Transverse colon (tissue), 4 donors: ENCODE measurements at regions not wholly inside any gene's neighbourhood (a gene's known extent, or its start where the extent isn't known, plus 50 kb on each side); places are given as distances from the start of the nearest gene placed in this dataset.
"Not testable (repeated sequence)": the region's sequence is repeated elsewhere in the genome, so short reads cannot be mapped to it uniquely, and the experiment has no call there.

ENCODE experiments used
- DNase-seq: peaks from one replicate; pipeline ENCODE4 v3.0.0-alpha.2; 2019
- H3K27ac ChIP-seq, 4 donors: fragments of 200-600 bp; sonication (generic); 2 replicates each; pipeline ENCODE4 v1.5.1; 2016 to 2018; ENCODE audit warnings: inconsistent platforms in 4 of 4
- H3K27me3 ChIP-seq: fragments of 200-600 bp; sonication (generic); 2 replicates; pipeline ENCODE4 v1.5.1; 2017; ENCODE audit warnings: inconsistent platforms
- H3K36me3 ChIP-seq, 4 donors: fragments of 200-600 bp; sonication (generic); 2 replicates each; pipeline ENCODE4 v1.5.1; 2017 to 2019; ENCODE audit warnings: inconsistent platforms in 4 of 4
- H3K4me1 ChIP-seq, 4 donors: fragments of 200-600 bp; sonication (generic); 2 replicates each; pipeline ENCODE4 v1.5.1; 2017 to 2020; ENCODE audit warnings: inconsistent platforms in 4 of 4
- H3K4me3 ChIP-seq, 4 donors: fragments of 200-600 bp; sonication (generic); 1 replicate in 1 of 4; 2 replicates in 3 of 4; pipeline versions ENCODE4 v1.5.1 to v1.6.1; 2017 to 2019; ENCODE audit warnings: inconsistent platforms in 4 of 4
- H3K9me3 ChIP-seq, 2 donors: fragments of 200-600 bp; sonication (generic); 2 replicates each; pipeline ENCODE4 v1.5.1; 2017 to 2019; ENCODE audit warnings: inconsistent platforms in 2 of 2
- EP300 ChIP-seq: sonication (generic); formaldehyde crosslinking; IDR thresholded peaks from one replicate; pipeline ENCODE4 v1.6.1; 2017; ENCODE audit warnings: antibody characterized with exemption, low read depth
- POLR2A ChIP-seq: fragments of 450-650 bp; IDR thresholded peaks from one replicate; pipeline ENCODE4 v1.6.1; 2016; ENCODE audit warnings: antibody characterized with exemption, mild to moderate bottlenecking, moderate library complexity
- POLR2AphosphoS5 ChIP-seq, 3 donors: sonication (generic); formaldehyde crosslinking; IDR thresholded peaks; one replicate each; pipeline ENCODE4 v1.6.1; 2016; ENCODE audit warnings: antibody characterized with exemption in 3 of 3
- WGBS, 2 donors: methylation state at CpG; one replicate each; pipeline ENCODE4 v1.1.5; 2018; ENCODE audit warnings: low coverage in 1 of 2; 5-methylcytosine and 5-hydroxymethylcytosine counted together
- in situ Hi-C, 4 donors: fragments of 200-750 bp; cut with MboI; loops; one replicate each; pipeline versions ENCODE4 v1.15.0 to v1.15.1; 2017; ENCODE audit warnings: low sequenced_read_pairs in 3 of 4, low pct_ligation_motif_present in 1 of 4, low pct_unique_long_range_greater_than_20kb in 1 of 4
- intact Hi-C: fragments of 100-400 bp; cut with DNase I; formaldehyde crosslinking; loops from one replicate; pipeline ENCODE4 v1.15.1; 2023; ENCODE audit warnings: low total_unique reads
- TF ChIP-seq, protein P1 (sequence below), 5 experiments: fragments of 200-600 bp in 3 of 5; fragments of 450-650 bp in 2 of 5; sonication (generic) in 3 of 5; IDR thresholded peaks; 1 replicate in 2 of 5; 2 replicates in 3 of 5; pipeline ENCODE4 v1.5.1; 2016 to 2017; ENCODE audit warnings: antibody characterized with exemption in 5 of 5, inconsistent platforms in 3 of 5, mild to moderate bottlenecking in 2 of 5, moderate library complexity in 1 of 5

- H3K27me3 ChIP-seq, result no peaks in the 10 kb centered on the region
- DNase-seq, result no peak
- H3K36me3 ChIP-seq, result no peaks in the 10 kb centered on the region
- no peak overlapping the region for H3K27ac ChIP-seq
- intact Hi-C loops (no loop called here), in situ Hi-C loops (no loop called here)
- no peak overlapping the region for H3K4me3 ChIP-seq
- no peaks in the 10 kb centered on the region for H3K4me1 ChIP-seq
- H3K9me3 ChIP-seq, result no peaks in the 10 kb centered on the region
- TF ChIP-seq POLR2AphosphoS5 (IDR thresholded peaks at IDR 0.05) (peak in 1 of 3 donors; percentile 29), POLR2A (no peak)
- TF ChIP-seq, protein P1, sequence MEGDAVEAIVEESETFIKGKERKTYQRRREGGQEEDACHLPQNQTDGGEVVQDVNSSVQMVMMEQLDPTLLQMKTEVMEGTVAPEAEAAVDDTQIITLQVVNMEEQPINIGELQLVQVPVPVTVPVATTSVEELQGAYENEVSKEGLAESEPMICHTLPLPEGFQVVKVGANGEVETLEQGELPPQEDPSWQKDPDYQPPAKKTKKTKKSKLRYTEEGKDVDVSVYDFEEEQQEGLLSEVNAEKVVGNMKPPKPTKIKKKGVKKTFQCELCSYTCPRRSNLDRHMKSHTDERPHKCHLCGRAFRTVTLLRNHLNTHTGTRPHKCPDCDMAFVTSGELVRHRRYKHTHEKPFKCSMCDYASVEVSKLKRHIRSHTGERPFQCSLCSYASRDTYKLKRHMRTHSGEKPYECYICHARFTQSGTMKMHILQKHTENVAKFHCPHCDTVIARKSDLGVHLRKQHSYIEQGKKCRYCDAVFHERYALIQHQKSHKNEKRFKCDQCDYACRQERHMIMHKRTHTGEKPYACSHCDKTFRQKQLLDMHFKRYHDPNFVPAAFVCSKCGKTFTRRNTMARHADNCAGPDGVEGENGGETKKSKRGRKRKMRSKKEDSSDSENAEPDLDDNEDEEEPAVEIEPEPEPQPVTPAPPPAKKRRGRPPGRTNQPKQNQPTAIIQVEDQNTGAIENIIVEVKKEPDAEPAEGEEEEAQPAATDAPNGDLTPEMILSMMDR (IDR thresholded peaks at IDR 0.05), result no peak
These were observed 868.0 kb downstream of the KCNMA1 start for GRCh38 chr10:76769582-76769981.

DNA sequence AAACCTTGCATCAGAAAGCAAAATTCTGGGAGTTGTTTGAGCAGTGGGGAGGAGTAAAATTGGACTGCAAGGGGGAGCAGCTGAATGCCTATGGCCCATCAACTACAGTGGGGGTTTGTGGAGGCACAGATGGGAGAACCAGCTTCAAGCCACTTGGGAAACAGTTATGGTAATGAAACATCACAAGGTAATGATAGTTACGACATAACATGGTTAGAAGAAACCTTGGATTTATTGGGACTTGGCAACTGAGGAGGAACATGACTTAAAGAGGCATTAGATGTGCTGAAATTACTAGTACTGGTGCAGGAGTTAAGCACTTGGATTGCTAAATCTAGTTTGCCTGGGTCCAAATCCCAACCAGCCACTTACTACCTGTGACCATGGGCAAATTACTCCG, 868.4 kb downstream of the KCNMA1 start:
- no peak overlapping the region for H3K27ac ChIP-seq
- no peak for DNase-seq
- intact Hi-C loops, result no loop called here
- WGBS, 2 donors, result 69 to 100% methylated on average over 1 to 2 of the region's 2 CpGs
- no peaks in the 10 kb centered on the region for H3K4me1 ChIP-seq
- H3K4me3 ChIP-seq, result no peak overlapping the region
- in situ Hi-C loops, result no loop called here
- H3K9me3 ChIP-seq, result no peaks in the 10 kb centered on the region
- no peaks in the 10 kb centered on the region for H3K36me3 ChIP-seq
- no peak for TF ChIP-seq POLR2AphosphoS5 (IDR thresholded peaks at IDR 0.05)
- TF ChIP-seq EP300, result no peak
- no peak for TF ChIP-seq POLR2A
- TF ChIP-seq, protein P1 (IDR thresholded peaks at IDR 0.05), result no peak
- H3K27me3 ChIP-seq, result no peaks in the 10 kb centered on the region

- in situ Hi-C loops, result no loop called here
- H3K27me3 ChIP-seq, result no peaks in the 10 kb centered on the region
- TF ChIP-seq, protein P1 (IDR thresholded peaks at IDR 0.05), result no peak
- no peak for TF ChIP-seq POLR2A
- no peak for TF ChIP-seq POLR2AphosphoS5 (IDR thresholded peaks at IDR 0.05)
- no peak for TF ChIP-seq EP300
- intact Hi-C loops, result no loop called here
- H3K36me3 ChIP-seq, result no peaks in the 10 kb centered on the region
- 33 to 92% methylated on average over 1 to 7 of the region's 7 CpGs for WGBS, 2 donors
- H3K4me3 ChIP-seq, result no peak overlapping the region
- DNase-seq, result no peak
- H3K27ac ChIP-seq, result no peak overlapping the region
- H3K9me3 ChIP-seq, result no peaks in the 10 kb centered on the region
- H3K4me1 ChIP-seq, result no peaks in the 10 kb centered on the region
These were observed 870.9 kb downstream of the KCNMA1 start for GRCh38 chr10:76766682-76767081.

DNA sequence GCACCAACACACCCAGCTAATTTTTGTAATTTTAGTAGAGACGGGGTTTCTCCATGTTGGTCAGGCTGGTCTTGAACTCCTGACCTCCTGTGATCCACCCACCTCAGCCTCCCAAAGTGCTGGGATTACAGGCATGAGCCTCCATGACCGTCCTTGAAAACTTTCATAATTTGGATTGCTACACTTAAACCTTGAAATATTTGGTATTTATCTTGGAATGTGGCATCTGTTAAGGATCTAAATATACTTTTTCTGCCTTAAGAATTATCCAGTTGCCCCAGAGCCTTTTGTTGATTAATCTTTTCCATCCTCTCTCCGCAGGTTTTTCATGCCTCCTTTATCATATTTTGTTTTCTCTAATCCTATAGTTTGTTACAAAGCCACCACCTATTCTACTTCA, 872.7 kb downstream of the KCNMA1 start:
- in situ Hi-C loops, result not testable (repeated sequence)

GRCh38 chr10:76764177-76764576, 873.4 kb downstream of the KCNMA1 start:
- in situ Hi-C loops (no loop called here), intact Hi-C loops (no loop called here)
- Histone ChIP-seq H3K27me3 (no peaks in the 10 kb centered on the region), H3K4me1 (no peaks in the 10 kb centered on the region), H3K27ac (no peak overlapping the region), H3K9me3 (no peaks in the 10 kb centered on the region), H3K4me3 (no peak overlapping the region), H3K36me3 (no peaks in the 10 kb centered on the region)
- no peak for DNase-seq
- WGBS, 2 donors, result 79 to 83% methylated on average over 2 to 3 of the region's 3 CpGs
- TF ChIP-seq POLR2AphosphoS5 (IDR thresholded peaks at IDR 0.05), result no peak
- TF ChIP-seq POLR2A, result no peak
- TF ChIP-seq EP300, result no peak
- TF ChIP-seq, protein P1 (IDR thresholded peaks at IDR 0.05), result no peak

More for the DNA sequence above, 872.7 kb downstream of the KCNMA1 start:
- DNase-seq, H3K4me1 ChIP-seq, H3K27ac ChIP-seq, H3K9me3 ChIP-seq, H3K36me3 ChIP-seq, H3K4me3 ChIP-seq, H3K27me3 ChIP-seq, intact Hi-C loops: not testable (repeated sequence)
- 44 to 73% methylated on average over 3 of the region's 3 CpGs for WGBS, 2 donors
